GM10266 (cell line): ENCODE measurements at regions not wholly inside any gene's neighbourhood (a gene's known extent, or its start where the extent isn't known, plus 50 kb on each side); places are given as distances from the start of the nearest gene placed in this dataset.

Experiments
- DNase-seq: peaks from one replicate; pipeline ENCODE4 v3.0.0; 2012; ENCODE audit errors: extremely low spot score
- CTCF ChIP-seq: IDR thresholded peaks from 2 replicates; pipeline ENCODE4 v1.5.1; 2012; ENCODE audit warnings: mild to moderate bottlenecking, low read depth; ENCODE audit not compliant: control insufficient read depth, insufficient read depth; ENCODE audit errors: missing control alignments

- DNase-seq, result no peak
- no peak for TF ChIP-seq CTCF
These were observed 368.7 kb upstream of the FAM241A start for GRCh38 chr4:111776561-111776960.

GRCh38 chr4:111778543-111778942, 366.7 kb upstream of the FAM241A start:
- no peak for DNase-seq
- TF ChIP-seq CTCF, result no peak

GRCh38 chr4:111780965-111781364, 364.3 kb upstream of the FAM241A start:
- no peak for TF ChIP-seq CTCF
- no peak for DNase-seq

GRCh38 chr4:111781611-111782010, 363.6 kb upstream of the FAM241A start:
- no peak for TF ChIP-seq CTCF
- no peak for DNase-seq

GRCh38 chr4:111788099-111788498, 357.2 kb upstream of the FAM241A start:
- DNase-seq, result no peak
- no peak for TF ChIP-seq CTCF

GRCh38 chr4:111789901-111790640, 355.2 kb upstream of the FAM241A start:
- no peak for DNase-seq
- no peak for TF ChIP-seq CTCF

- DNase-seq, result no peak
- no peak for TF ChIP-seq CTCF
These were observed 352.6 kb upstream of the FAM241A start for GRCh38 chr4:111792632-111793031.
